CD14-positive monocyte (primary cell): ENCODE measurements at regions not wholly inside any gene's neighbourhood (a gene's known extent, or its start where the extent isn't known, plus 50 kb on each side); places are given as distances from the start of the nearest gene placed in this dataset.

Source experiments
- DNase-seq, 3 donors: peaks; one replicate each; pipeline ENCODE4 v3.0.0-alpha.2; 2011 to 2022
- H2AFZ ChIP-seq: 2 replicates; pipeline ENCODE4 v1.6.0; 2012; ENCODE audit warnings: mild to moderate bottlenecking, low read depth, low read length, inconsistent platforms; ENCODE audit not compliant: insufficient read depth, poor library complexity, severe bottlenecking
- H3K27ac ChIP-seq, 2 donors: 1 replicate in 1 of 2; 2 replicates in 1 of 2; pipeline ENCODE4 v1.5.1; 2012 to 2013; ENCODE audit warnings: low read length in 2 of 2, control low read depth in 1 of 2, inconsistent platforms in 1 of 2, low read depth in 1 of 2, mild to moderate bottlenecking in 1 of 2
- H3K27me3 ChIP-seq, 2 donors: one replicate each; pipeline versions ENCODE4 v1.6.0 to v1.6.1; 2011 to 2013; ENCODE audit warnings: low read length in 2 of 2; ENCODE audit not compliant: control insufficient read depth in 2 of 2, insufficient read depth in 2 of 2
- H3K36me3 ChIP-seq, 2 donors: replicated peaks in 1 of 2; 1 replicate in 1 of 2; 2 replicates in 1 of 2; pipeline versions ENCODE4 v1.5.1 to v1.6.1; 2012 to 2013; ENCODE audit warnings: low read length in 2 of 2, control low read depth in 1 of 2, inconsistent platforms in 1 of 2, mild to moderate bottlenecking in 1 of 2; ENCODE audit not compliant: insufficient read depth in 2 of 2, control insufficient read depth in 1 of 2
- H3K4me1 ChIP-seq, 2 donors: 1 replicate in 1 of 2; 2 replicates in 1 of 2; pipeline versions ENCODE4 v1.5.1 to v1.6.1; 2012 to 2013; ENCODE audit warnings: low read length in 2 of 2, control low read depth in 1 of 2, inconsistent platforms in 1 of 2, mild to moderate bottlenecking in 1 of 2, moderate library complexity in 1 of 2; ENCODE audit not compliant: insufficient read depth in 2 of 2, control insufficient read depth in 1 of 2
- H3K4me2 ChIP-seq: replicated peaks from 2 replicates; pipeline ENCODE3; 2012; ENCODE audit warnings: low read length, moderate library complexity, mild to moderate bottlenecking; ENCODE audit not compliant: poor library complexity, severe bottlenecking; ENCODE audit errors: extremely low read depth
- H3K4me3 ChIP-seq, 3 experiments: fragments of 200-600 bp in 1 of 3; sonication (generic) in 1 of 3; replicated peaks in 1 of 3; 1 replicate in 2 of 3; 2 replicates in 1 of 3; pipeline ENCODE4 v1.5.1; 2011 to 2013; ENCODE audit warnings: low read length in 3 of 3, mild to moderate bottlenecking in 3 of 3, control low read depth in 2 of 3, low read depth in 2 of 3, inconsistent platforms in 1 of 3, moderate library complexity in 1 of 3
- H3K79me2 ChIP-seq: 2 replicates; pipeline ENCODE4 v1.6.0; 2012; ENCODE audit warnings: mild to moderate bottlenecking, control low read depth, inconsistent platforms, low read length, moderate library complexity; ENCODE audit not compliant: insufficient read depth
- H3K9ac ChIP-seq: 2 replicates; pipeline ENCODE4 v1.6.0; 2017; ENCODE audit warnings: low read length, mild to moderate bottlenecking; ENCODE audit not compliant: insufficient read depth, poor library complexity, severe bottlenecking
- H3K9me3 ChIP-seq, 2 donors: replicated peaks in 1 of 2; 1 replicate in 1 of 2; 2 replicates in 1 of 2; pipeline versions ENCODE4 v1.5.1 to v1.6.1; 2012 to 2013; ENCODE audit warnings: low read length in 2 of 2, control low read depth in 1 of 2; ENCODE audit not compliant: control insufficient read depth in 1 of 2, insufficient read depth in 1 of 2
- H4K20me1 ChIP-seq: 2 replicates; pipeline ENCODE4 v1.6.0; 2012; ENCODE audit warnings: mild to moderate bottlenecking, low read length, control low read depth, moderate library complexity; ENCODE audit not compliant: insufficient read depth
- H3K27ac Mint-ChIP-seq, 7 donors: one replicate each; pipeline ENCODE4 v1.8.0; 2020; ENCODE audit warnings: mild to moderate bottlenecking in 7 of 7, mixed read lengths in 7 of 7, moderate library complexity in 6 of 7, inconsistent platforms in 2 of 7
- H3K27me3 Mint-ChIP-seq, 3 donors: one replicate each; pipeline ENCODE4 v1.8.0; 2021 to 2022; ENCODE audit warnings: low read depth in 3 of 3, mild to moderate bottlenecking in 3 of 3, mixed read lengths in 3 of 3, moderate library complexity in 3 of 3, inconsistent platforms in 1 of 3
- H3K36me3 Mint-ChIP-seq, 2 donors: one replicate each; pipeline ENCODE4 v1.8.0; 2020; ENCODE audit warnings: mixed read lengths in 2 of 2, inconsistent platforms in 1 of 2, mild to moderate bottlenecking in 1 of 2
- H3K4me1 Mint-ChIP-seq: one replicate; pipeline ENCODE4 v1.8.0; 2020; ENCODE audit warnings: mild to moderate bottlenecking, mixed read lengths
- H3K4me3 Mint-ChIP-seq, 2 donors: one replicate each; pipeline ENCODE4 v1.8.0; 2020; ENCODE audit warnings: mild to moderate bottlenecking in 2 of 2, mixed read lengths in 2 of 2, moderate library complexity in 1 of 2
- H3K9me3 Mint-ChIP-seq, 7 donors: one replicate each; pipeline ENCODE4 v1.8.0; 2020 to 2022; ENCODE audit warnings: mixed read lengths in 7 of 7, mild to moderate bottlenecking in 6 of 7, moderate library complexity in 6 of 7, inconsistent platforms in 2 of 7
- CTCF ChIP-seq: fragments of 200-600 bp; IDR thresholded peaks from one replicate; pipeline ENCODE4 v1.8.0; 2022; ENCODE audit warnings: antibody characterized with exemption, mild to moderate bottlenecking
- intact Hi-C, 2 donors: fragments of 100-400 bp; cut with micrococcal nuclease; formaldehyde crosslinking; loops; one replicate each; pipeline versions ENCODE4 v1.15.0 to v1.15.1; 2023

- no peaks in the 10 kb centered on the region for H4K20me1 ChIP-seq
- no peak overlapping the region for H2AFZ ChIP-seq
Observed at GRCh38 chr2:155035308-155035707, 336.8 kb downstream of the KCNJ3 start.

GRCh38 chr2:155033652-155034051 is 335.2 kb downstream of the KCNJ3 start:
- no peaks in the 10 kb centered on the region for H3K36me3 Mint-ChIP-seq
- no peaks in the 10 kb centered on the region for H3K79me2 ChIP-seq
- no peak overlapping the region for H3K4me3 ChIP-seq
- H3K27ac ChIP-seq: no peak overlapping the region
- H3K27ac Mint-ChIP-seq: no peak overlapping the region
- H3K27me3 ChIP-seq: no peaks in the 10 kb centered on the region
- H3K36me3 ChIP-seq: no peaks in the 10 kb centered on the region
- DNase-seq: no peak
- TF ChIP-seq CTCF: no peak
- H3K4me3 Mint-ChIP-seq: no peak overlapping the region
- H3K9me3 ChIP-seq: no peaks in the 10 kb centered on the region
- intact Hi-C loops: no loop called here
- H3K9me3 Mint-ChIP-seq: peaks cover 0 to 8% (median 2%) of the 10 kb centered on the region in 7 donors
- H4K20me1 ChIP-seq: no peaks in the 10 kb centered on the region
- no peaks in the 10 kb centered on the region for H3K4me1 Mint-ChIP-seq
- no peak overlapping the region for H3K4me2 ChIP-seq
- H3K27me3 Mint-ChIP-seq: no peaks in the 10 kb centered on the region
- no peaks in the 10 kb centered on the region for H3K4me1 ChIP-seq
- no peak overlapping the region for H2AFZ ChIP-seq
- H3K9ac ChIP-seq: no peak overlapping the region

More at GRCh38 chr2:155035308-155035707, 336.8 kb downstream of the KCNJ3 start:
- intact Hi-C loops: no loop called here
- no peak overlapping the region for H3K9ac ChIP-seq
- no peak for DNase-seq
- no peaks in the 10 kb centered on the region for H3K27me3 ChIP-seq
- no peaks in the 10 kb centered on the region for H3K27me3 Mint-ChIP-seq
- no peak overlapping the region for H3K27ac ChIP-seq
- peaks cover 1 to 8% (median 4%) of the 10 kb centered on the region in 7 donors for H3K9me3 Mint-ChIP-seq
- H3K36me3 ChIP-seq: no peaks in the 10 kb centered on the region
- H3K4me1 Mint-ChIP-seq: no peaks in the 10 kb centered on the region
- H3K36me3 Mint-ChIP-seq: no peaks in the 10 kb centered on the region
- H3K9me3 ChIP-seq: no peaks in the 10 kb centered on the region
- no peak overlapping the region for H3K4me2 ChIP-seq
- TF ChIP-seq CTCF: no peak
- H3K4me3 Mint-ChIP-seq: no peak overlapping the region
- no peak overlapping the region for H3K4me3 ChIP-seq
- no peaks in the 10 kb centered on the region for H3K4me1 ChIP-seq
- no peaks in the 10 kb centered on the region for H3K79me2 ChIP-seq
- no peak overlapping the region for H3K27ac Mint-ChIP-seq
